ENCODE measurements at regions not wholly inside any gene's neighbourhood (a gene's known extent, or its start where the extent isn't known, plus 50 kb on each side); places are given as distances from the start of the nearest gene placed in this dataset.

GRCh38 chr20:54356801-54357200 lies 118.6 kb upstream of the DOK5 start:
- TF ChIP-seq CTCF (conservative IDR thresholded peaks at IDR 0.05; ENCODE audit: low read depth in 2 of 2) = no peak
- TF ChIP-seq ETS1 (IDR thresholded peaks at IDR 0.05) = no peak
- no peak for TF ChIP-seq JUNB (IDR thresholded peaks at IDR 0.05; ENCODE audit: unreplicated experiment)
- TF ChIP-seq EZH2 (IDR thresholded peaks at IDR 0.05; ENCODE audit: low read depth, unreplicated experiment) = no peak
- TF ChIP-seq POLR2AphosphoS5 (IDR thresholded peaks at IDR 0.05; ENCODE audit: low read depth) = no peak

All from GM23338 (cell line).